NCI-H1092 treated with DMSO at 0.1 percent for 48 hours (cell line): ENCODE measurements at regions not wholly inside any gene's neighbourhood (a gene's known extent, or its start where the extent isn't known, plus 50 kb on each side); places are given as distances from the start of the nearest gene placed in this dataset.
A peak's percentile ranks its signal among the peaks of the same experiment; 100 is the strongest.
"Not testable (repeated sequence)": the region's sequence is repeated elsewhere in the genome, so short reads cannot be mapped to it uniquely, and the experiment has no call there.

Experiments
- DNase-seq: peaks from one replicate; lab custom pipeline; 2025; lab: John Stamatoyannopoulos, UW

DNA sequence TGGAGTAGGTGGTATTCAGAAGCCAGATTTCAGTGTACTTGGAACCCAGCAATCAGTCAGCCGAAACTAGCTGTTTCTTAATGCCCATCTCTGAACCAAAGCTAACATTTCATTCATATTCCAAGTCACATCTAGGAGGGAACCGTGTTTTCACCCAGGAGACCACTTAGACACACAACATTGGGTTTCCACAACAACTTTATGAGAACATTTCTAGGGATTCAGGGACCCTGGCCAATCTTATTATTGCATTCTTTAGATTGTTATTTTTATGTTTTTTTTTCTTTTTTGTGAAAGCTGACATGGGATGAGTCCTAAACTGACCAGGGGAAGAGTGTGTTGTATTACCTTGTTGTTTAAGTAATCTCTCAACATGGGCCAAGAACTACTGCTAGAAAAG lies 72.5 kb upstream of the KIAA0040 start:
- DNase-seq, result no peak

DNA sequence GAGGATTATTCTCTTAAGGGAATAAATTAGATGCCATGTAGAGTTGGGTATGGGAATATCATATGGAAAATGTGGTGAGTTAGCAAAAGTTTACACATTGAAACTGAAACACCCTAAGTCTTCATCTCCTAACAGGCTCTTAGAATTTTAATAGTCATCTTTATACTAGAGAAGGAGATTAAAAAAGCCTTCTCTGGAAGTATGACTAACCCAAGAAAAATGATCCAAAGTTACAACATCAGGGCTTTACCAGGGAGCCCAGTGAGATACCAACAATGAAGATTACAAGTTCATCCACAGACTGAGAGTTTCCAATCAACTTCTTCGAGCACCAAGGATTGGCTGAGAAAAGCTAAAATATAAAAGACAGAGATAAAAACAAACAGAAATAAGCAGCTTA lies 70.0 kb upstream of the KIAA0040 start:
- no peak for DNase-seq

DNA sequence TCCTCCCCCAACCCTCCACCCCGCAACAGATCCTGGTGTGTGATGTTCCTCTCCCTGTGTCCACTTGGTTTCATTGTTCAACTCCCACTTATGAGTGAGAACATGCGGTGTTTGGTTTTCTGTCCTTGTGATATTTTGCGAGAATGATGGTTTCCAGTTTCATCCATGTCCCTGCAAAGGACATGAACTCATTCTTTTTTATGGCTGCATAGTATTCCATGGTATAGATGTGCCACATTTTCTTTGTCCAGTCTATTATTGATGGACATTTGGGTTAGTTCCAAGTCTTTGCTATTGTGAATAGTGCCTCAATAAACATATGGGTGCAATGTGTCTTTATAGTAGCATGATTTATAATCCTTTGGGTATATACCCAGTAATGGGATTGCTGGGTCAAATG lies 63.7 kb upstream of the KIAA0040 start:
- not testable (repeated sequence) for DNase-seq

DNA sequence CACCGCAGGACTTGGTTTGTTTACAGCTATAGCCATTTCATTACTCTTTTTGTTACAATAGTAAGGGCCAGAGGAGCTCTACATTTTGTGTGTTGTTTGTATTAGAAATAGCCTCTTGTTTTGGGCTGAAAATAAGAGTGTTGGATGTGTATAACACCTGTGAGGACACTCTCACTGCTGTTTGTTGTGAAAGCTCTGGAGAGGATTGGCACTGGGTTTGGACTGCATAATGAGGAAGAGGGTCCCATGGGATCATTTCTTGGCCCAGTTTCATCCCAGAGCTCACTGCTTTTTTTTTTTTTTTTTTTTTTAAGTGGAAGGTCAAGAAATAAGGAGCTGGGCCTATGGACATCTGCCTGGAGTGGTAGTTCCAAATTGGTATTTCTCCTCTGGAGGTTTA lies 61.6 kb upstream of the KIAA0040 start:
- DNase-seq, result peak; percentile 59

DNA sequence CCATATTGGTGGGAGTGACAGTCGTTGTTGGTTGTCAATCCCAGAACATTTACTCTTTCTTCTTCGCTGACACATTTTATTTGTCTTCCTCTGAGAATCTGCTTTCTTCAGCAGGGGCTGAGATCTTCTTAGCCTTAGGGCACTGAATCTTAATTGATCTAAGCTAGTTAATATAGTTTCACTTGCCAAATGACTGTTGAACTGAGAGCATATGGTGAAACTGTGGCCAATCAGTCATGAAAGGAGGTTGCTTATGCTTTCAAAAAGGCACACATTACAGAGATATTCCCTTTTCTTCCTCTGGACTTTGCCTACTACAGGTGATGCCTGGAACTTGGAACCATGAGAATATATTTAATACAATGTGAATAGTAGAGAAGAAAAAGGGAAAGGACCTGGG lies 60.0 kb upstream of the KIAA0040 start:
- no peak for DNase-seq

DNA sequence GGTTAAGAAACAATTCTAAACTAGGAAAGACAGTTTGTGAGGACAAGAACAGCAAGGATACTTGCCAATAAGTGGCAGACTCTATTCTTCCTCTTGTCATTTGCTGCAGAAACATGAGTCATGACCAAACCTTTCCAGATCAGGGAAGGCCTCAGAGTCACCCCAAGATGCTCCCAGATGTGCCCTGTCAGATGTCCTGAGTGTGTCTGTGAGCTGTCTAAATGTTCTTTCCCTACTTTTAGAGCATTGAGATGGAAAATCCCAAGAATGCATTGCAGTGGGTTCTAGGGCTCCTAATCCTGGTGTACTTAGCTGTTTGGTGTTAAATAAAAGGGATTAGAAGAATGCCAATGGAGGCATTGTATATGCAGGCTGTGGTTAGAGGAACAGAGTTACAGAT lies 57.5 kb upstream of the KIAA0040 start:
- no peak for DNase-seq

DNA sequence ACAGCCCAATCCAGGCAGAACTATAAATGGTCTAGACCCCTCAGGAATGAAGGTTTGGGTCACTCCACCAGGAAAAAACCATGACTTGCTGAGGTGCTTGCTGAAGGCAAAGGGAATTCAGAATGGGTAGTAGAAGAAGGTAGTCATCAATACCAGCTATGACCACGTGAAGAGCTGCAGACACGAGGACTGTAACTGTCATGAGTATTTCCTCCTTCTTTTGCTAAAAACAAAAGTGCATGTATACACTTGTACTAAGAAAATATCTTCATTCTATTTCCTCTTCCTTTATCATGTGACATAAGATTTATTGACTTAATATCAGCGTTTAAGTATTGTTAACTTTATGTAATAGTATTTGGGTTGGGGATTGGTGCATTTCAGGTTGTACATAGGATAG lies 55.5 kb upstream of the KIAA0040 start:
- DNase-seq, result not testable (repeated sequence)

DNA sequence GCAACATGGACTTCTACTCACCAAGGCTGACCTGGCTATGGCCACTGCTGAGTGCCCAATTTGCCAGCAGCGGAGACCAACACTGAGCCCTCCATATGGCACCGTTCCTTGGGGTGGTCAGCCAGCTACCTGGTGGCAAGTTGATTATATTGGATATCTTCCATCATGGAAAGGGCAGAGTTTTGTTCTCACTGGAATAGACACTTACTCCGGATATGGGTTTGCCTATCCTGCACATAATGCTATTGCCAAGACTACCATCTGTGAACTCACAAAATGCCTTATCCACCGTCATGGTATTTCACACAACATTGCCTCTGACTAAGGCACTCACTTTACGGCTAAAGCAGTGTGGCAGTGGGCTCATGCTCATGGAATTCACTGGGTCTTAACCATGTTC lies 54.5 kb upstream of the KIAA0040 start:
- DNase-seq, result not testable (repeated sequence)

DNA sequence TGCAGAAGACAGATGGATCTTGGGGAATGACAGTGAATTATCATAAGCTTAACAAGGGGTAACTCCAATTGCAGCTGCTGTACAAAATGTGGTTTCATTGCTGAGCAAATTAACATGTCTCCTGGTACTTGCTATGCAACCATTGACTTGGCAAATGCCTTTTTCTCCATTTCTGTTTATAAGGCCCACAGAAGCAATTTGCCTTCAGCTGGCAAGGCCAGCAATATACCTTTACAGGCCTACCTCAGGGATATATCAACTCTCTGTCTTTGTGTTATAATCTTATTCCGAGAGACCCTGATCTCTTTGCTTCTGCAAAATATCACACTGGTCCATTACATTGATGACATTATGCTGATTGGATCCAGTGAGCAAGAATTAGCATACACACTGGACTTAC lies 52.7 kb upstream of the KIAA0040 start:
- DNase-seq, result no peak

DNA sequence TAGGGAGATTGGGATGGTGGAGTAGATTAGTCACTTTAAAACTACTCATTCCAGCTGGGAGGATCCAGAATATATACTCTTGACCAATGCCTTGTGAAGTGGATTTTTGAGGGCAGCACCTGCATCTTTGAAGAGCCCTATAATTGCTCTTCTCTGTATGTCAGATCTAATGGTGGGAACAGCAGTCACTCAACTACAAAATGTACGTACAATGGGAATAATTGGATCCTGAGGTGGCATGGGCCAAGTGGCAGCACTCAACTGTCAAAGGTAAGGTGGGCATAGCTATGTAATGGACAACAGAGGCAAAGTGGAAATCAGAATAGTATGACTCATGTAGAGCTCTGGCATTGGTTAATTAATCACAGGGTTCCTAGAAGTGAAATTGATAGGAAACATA lies 51.6 kb upstream of the KIAA0040 start:
- DNase-seq, result no peak
